B cell (primary cell): ENCODE measurements at regions not wholly inside any gene's neighbourhood (a gene's known extent, or its start where the extent isn't known, plus 50 kb on each side); places are given as distances from the start of the nearest gene placed in this dataset.

Experiments
- ATAC-seq: fragments of 200-7000 bp; cut with Tn5 transposase; one replicate; pipeline ENCODE4 v1.10.0; 2021; ENCODE audit warnings: low read depth, mild to moderate bottlenecking, moderate number of reproducible peaks, moderate library complexity
- CTCF ChIA-PET: fragments of 350-600 bp; sonication (Branson Sonifier 250); formaldehyde crosslinking; loops from one replicate; lab custom pipeline; 2021; ENCODE audit warnings: antibody characterized with exemption, inconsistent platforms; lab: Charles Lee
- POLR2A ChIA-PET: fragments of 350-600 bp; sonication (Branson Sonifier 250); formaldehyde crosslinking; loops from one replicate; lab custom pipeline; 2021; ENCODE audit warnings: antibody characterized with exemption; lab: Charles Lee
- DNase-seq: peaks from one replicate; pipeline ENCODE4 v3.0.0; 2013
- H2AFZ ChIP-seq: 2 replicates; pipeline ENCODE4 v1.6.1; 2012; ENCODE audit warnings: mild to moderate bottlenecking, low read depth, low read length; ENCODE audit not compliant: insufficient read depth, poor library complexity, severe bottlenecking
- H3K27ac ChIP-seq, 2 donors: 1 replicate in 1 of 2; 2 replicates in 1 of 2; pipeline ENCODE4 v1.5.1; 2012 to 2013; ENCODE audit warnings: low read length in 2 of 2, mild to moderate bottlenecking in 2 of 2, moderate library complexity in 1 of 2
- H3K27me3 ChIP-seq, 4 experiments: fragments of 200-600 bp in 1 of 4; sonication (generic) in 1 of 4; replicated peaks in 1 of 4; 1 replicate in 2 of 4; 2 replicates in 2 of 4; pipeline versions ENCODE4 v1.6.1 to v1.7.0; 2013 to 2016; ENCODE audit warnings: low read length in 3 of 4, mild to moderate bottlenecking in 2 of 4, mixed read lengths in 1 of 4, moderate library complexity in 1 of 4; ENCODE audit not compliant: insufficient read depth in 4 of 4, control insufficient read depth in 3 of 4; ENCODE audit errors: control extremely low read depth in 1 of 4
- H3K36me3 ChIP-seq, 2 experiments: replicated peaks in 1 of 2; 1 replicate in 1 of 2; 2 replicates in 1 of 2; pipeline versions ENCODE4 v1.6.1 to v1.7.1; 2013; ENCODE audit warnings: low read length in 1 of 2; ENCODE audit not compliant: insufficient read depth in 2 of 2, control insufficient read depth in 1 of 2; ENCODE audit errors: control extremely low read depth in 1 of 2, extremely low read depth in 1 of 2
- H3K4me1 ChIP-seq, 2 donors: fragments of 200-600 bp in 1 of 2; sonication (generic) in 1 of 2; 1 replicate in 1 of 2; 2 replicates in 1 of 2; pipeline versions ENCODE4 v1.5.1 to v1.6.1; 2013 to 2017; ENCODE audit warnings: low read length in 2 of 2; ENCODE audit not compliant: control insufficient read depth in 2 of 2, insufficient read depth in 2 of 2
- H3K4me2 ChIP-seq: replicated peaks from 2 replicates; pipeline ENCODE3; 2012; ENCODE audit warnings: mild to moderate bottlenecking, low read depth, low read length; ENCODE audit not compliant: poor library complexity, severe bottlenecking
- H3K4me3 ChIP-seq, 5 experiments: fragments of 200-600 bp in 1 of 5; sonication (generic) in 1 of 5; 1 replicate in 3 of 5; 2 replicates in 2 of 5; pipeline versions ENCODE4 v1.5.1 to v1.7.0; 2011 to 2016; ENCODE audit warnings: low read length in 4 of 5, mild to moderate bottlenecking in 4 of 5, low read depth in 2 of 5, control low read depth in 1 of 5, moderate library complexity in 1 of 5; ENCODE audit not compliant: insufficient read depth in 1 of 5; ENCODE audit errors: control extremely low read depth in 1 of 5, extremely low read depth in 1 of 5
- H3K79me2 ChIP-seq: fragments of 200-600 bp; sonication (generic); one replicate; pipeline ENCODE4 v1.6.0; 2016; ENCODE audit warnings: low read length; ENCODE audit not compliant: control insufficient read depth, insufficient read depth
- H3K9ac ChIP-seq: fragments of 200-600 bp; sonication (generic); 2 replicates; pipeline ENCODE4 v1.6.1; 2017; ENCODE audit warnings: mild to moderate bottlenecking, low read length, moderate library complexity
- H3K9me3 ChIP-seq, 3 donors: one replicate each; pipeline versions ENCODE4 v1.6.1 to v1.7.1; 2013; ENCODE audit warnings: low read length in 2 of 3; ENCODE audit not compliant: control insufficient read depth in 2 of 3, insufficient read depth in 1 of 3; ENCODE audit errors: control extremely low read depth in 1 of 3
- H4K20me1 ChIP-seq: 2 replicates; pipeline ENCODE4 v1.6.0; 2012; ENCODE audit warnings: mild to moderate bottlenecking, low read length; ENCODE audit not compliant: insufficient read depth, control insufficient read depth, poor library complexity, severe bottlenecking
- H3K27ac Mint-ChIP-seq: one replicate; pipeline ENCODE4 v1.8.0; 2021; ENCODE audit warnings: mixed read lengths
- H3K27me3 Mint-ChIP-seq: one replicate; pipeline ENCODE4 v1.8.0; 2021; ENCODE audit warnings: mixed read lengths
- H3K4me1 Mint-ChIP-seq: one replicate; pipeline ENCODE4 v1.8.0; 2021; ENCODE audit warnings: mixed read lengths
- H3K4me3 Mint-ChIP-seq: one replicate; pipeline ENCODE4 v1.8.0; 2021; ENCODE audit warnings: mixed read lengths
- H3K9me3 Mint-ChIP-seq: one replicate; pipeline ENCODE4 v1.8.0; 2022; ENCODE audit warnings: mixed read lengths; ENCODE audit not compliant: insufficient read depth
- CTCF ChIP-seq: fragments of 200-600 bp; IDR thresholded peaks from one replicate; pipeline ENCODE4 v1.8.0; 2022; ENCODE audit warnings: antibody characterized with exemption, mild to moderate bottlenecking
- EZH2 ChIP-seq: IDR thresholded peaks from 2 replicates; pipeline ENCODE4 v1.6.1; 2012; ENCODE audit warnings: borderline replicate concordance, low read depth, mild to moderate bottlenecking, moderate library complexity, low read length; ENCODE audit not compliant: insufficient read depth, poor library complexity, severe bottlenecking
- WGBS: methylation state at CpG from one replicate; pipeline ENCODE4 v1.1.5; 2013; ENCODE audit warnings: missing lambda C conversion rate; ENCODE audit not compliant: insufficient coverage; 5-methylcytosine and 5-hydroxymethylcytosine counted together
- intact Hi-C: fragments of 100-400 bp; cut with micrococcal nuclease; formaldehyde crosslinking; loops from one replicate; pipeline ENCODE4 v1.10.0; 2022

DNA sequence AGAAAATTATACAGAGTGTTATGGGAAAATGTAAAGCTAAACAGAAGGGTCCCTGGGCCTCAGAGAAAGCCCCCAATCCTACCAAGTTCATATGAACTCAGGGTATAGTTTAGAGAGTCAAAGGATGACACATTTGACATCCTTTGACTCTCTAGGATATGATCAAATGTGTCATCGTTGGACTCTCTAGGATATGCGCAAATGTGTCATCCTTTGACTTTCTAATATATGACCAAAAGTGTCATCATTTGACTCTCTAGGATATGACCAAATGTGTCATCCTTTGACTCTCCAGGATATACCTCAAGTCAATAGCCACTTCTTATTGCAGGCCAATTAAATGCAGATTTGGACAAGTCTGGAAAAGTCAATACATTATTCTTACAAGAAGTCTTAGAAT, 204.8 kb upstream of the IGF1 start:
- ATAC-seq: no peak
- Histone ChIP-seq H3K9me3 (no peaks in the 10 kb centered on the region), H4K20me1 (no peaks in the 10 kb centered on the region), H3K4me2 (no peak overlapping the region), H3K27me3 (peaks cover 0 to 2% (median 0%) of the 10 kb centered on the region in 4 experiments), H3K4me1 (no peaks in the 10 kb centered on the region), H3K9ac (no peak overlapping the region), H3K27ac (no peak overlapping the region), H2AFZ (no peak overlapping the region), H3K79me2 (no peaks in the 10 kb centered on the region), H3K36me3 (no peaks in the 10 kb centered on the region), H3K4me3 (no peak overlapping the region)
- intact Hi-C loops: no loop called here
- peaks cover 17% of the 10 kb centered on the region for H3K27me3 Mint-ChIP-seq
- TF ChIP-seq CTCF (no peak), EZH2 (no peak)
- H3K9me3 Mint-ChIP-seq: no peaks in the 10 kb centered on the region
- no peak overlapping the region for H3K4me3 Mint-ChIP-seq
- no peak for DNase-seq
- CTCF ChIA-PET: no interaction called here
- POLR2A ChIA-PET: no interaction called here
- WGBS: 80% methylated on average over 2 of the region's 2 CpGs
- H3K4me1 Mint-ChIP-seq: no peaks in the 10 kb centered on the region
- no peak overlapping the region for H3K27ac Mint-ChIP-seq

DNA sequence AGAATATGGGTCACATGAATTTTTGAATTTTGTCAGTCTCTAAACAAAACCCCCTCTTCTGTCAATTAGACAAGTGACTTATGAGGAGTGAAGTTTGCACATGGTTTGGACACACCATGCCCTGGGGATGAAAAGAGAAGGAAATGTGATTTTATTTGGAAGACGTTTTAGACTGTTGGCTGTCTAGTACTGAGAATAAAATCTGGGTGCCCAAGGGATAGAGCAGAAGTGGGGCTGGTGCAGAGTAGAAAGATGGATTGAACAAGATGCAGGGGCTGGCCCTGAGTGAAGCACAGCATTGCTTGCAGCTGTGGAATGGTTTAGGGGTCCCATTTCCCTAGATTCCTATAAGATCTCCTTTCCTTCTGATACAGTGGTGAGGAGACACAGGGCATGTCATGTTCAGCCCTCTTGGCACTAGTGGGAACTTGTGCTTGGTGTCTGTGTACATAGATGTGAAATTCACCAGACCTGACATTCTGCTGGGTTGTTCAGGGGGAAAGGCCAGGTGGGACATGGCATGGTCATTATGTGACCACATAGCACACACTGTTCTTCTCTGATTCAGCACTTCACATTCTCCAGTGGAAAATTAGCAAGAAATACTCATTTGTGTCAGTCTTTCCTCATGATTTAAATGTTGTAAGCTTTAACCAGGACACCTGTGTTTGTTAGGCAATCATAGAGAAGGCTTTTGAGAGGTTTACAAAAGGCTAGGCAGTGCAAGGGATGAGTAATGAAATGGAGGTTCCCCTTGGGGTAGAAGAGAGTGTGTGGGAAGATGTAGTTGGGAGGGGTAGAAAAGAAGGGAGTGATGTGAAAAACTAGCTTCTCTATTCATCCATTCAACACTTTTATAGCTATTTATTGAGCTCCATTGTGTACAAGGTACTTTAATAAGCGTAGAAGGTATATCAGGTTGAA, 202.3 kb upstream of the IGF1 start:
- no peaks in the 10 kb centered on the region for H3K36me3 ChIP-seq
- CTCF ChIA-PET: no interaction called here

More for the DNA sequence above, 202.3 kb upstream of the IGF1 start:
- no peak for ATAC-seq
- Histone ChIP-seq H3K9ac (no peak overlapping the region), H3K9me3 (no peaks in the 10 kb centered on the region), H3K4me2 (no peak overlapping the region), H3K27me3 (peaks cover 0 to 2% (median 0%) of the 10 kb centered on the region in 4 experiments), H3K27ac (no peak overlapping the region), H2AFZ (no peak overlapping the region), H3K79me2 (no peaks in the 10 kb centered on the region), H3K4me3 (no peak overlapping the region), H3K4me1 (no peaks in the 10 kb centered on the region), H4K20me1 (no peaks in the 10 kb centered on the region)
- no peak overlapping the region for H3K4me3 Mint-ChIP-seq
- H3K9me3 Mint-ChIP-seq: peaks cover 3% of the 10 kb centered on the region
- peaks cover 12% of the 10 kb centered on the region for H3K27me3 Mint-ChIP-seq
- DNase-seq: no peak
- intact Hi-C loops: no loop called here
- POLR2A ChIA-PET: no interaction called here
- no peak overlapping the region for H3K27ac Mint-ChIP-seq
- TF ChIP-seq EZH2 (no peak), CTCF (no peak)
- H3K4me1 Mint-ChIP-seq: no peaks in the 10 kb centered on the region
- 63% methylated on average over 1 of the region's 2 CpGs for WGBS
